ENCODE measurements at regions not wholly inside any gene's neighbourhood (a gene's known extent, or its start where the extent isn't known, plus 50 kb on each side); places are given as distances from the start of the nearest gene placed in this dataset.

GRCh38 chr21:19999369-20000272 is 998.6 kb upstream of the NCAM2 start (continued):
- TF ChIP-seq HINFP (tag; conservative IDR thresholded peaks at IDR 0.05; ENCODE audit: low read depth), result no peak
- peak; percentile 40; the same call in 1 of the 2 replicates for TF ChIP-seq ZFX (CRISPR knock-in tag; IDR thresholded peaks at IDR 0.05)
- peak; percentile 62 for TF ChIP-seq IRF9 (tag; IDR thresholded peaks at IDR 0.05)
- peak; percentile 36; the same call in 1 of the 2 replicates for TF ChIP-seq NFIC (IDR thresholded peaks at IDR 0.05)
- peak; percentile 97 for TF ChIP-seq TRIM24 (IDR thresholded peaks at IDR 0.05)
- no peak for TF ChIP-seq HIVEP1 (CRISPR knock-in tag; IDR thresholded peaks at IDR 0.05)
- no peak for TF ChIP-seq KDM4B (IDR thresholded peaks at IDR 0.05; ENCODE audit: borderline replicate concordance in 2 of 2, low read depth in 1 of 2)
- TF ChIP-seq GATA2 (CRISPR knock-in tag; IDR thresholded peaks at IDR 0.05), result 0 out of 2 replicates have a peak, but pooled peaks have one; percentile 28
- peak; percentile 57; the same call in 1 of the 2 replicates for TF ChIP-seq KLF16 (IDR thresholded peaks at IDR 0.05)
- no peak for TF ChIP-seq FOXK1 (CRISPR knock-in tag; IDR thresholded peaks at IDR 0.05; ENCODE audit: borderline replicate concordance)
- 0 out of 4 replicates have a peak, but pooled peaks of 1 of the 2 experiments have one; percentile 21 for TF ChIP-seq TBL1XR1 (IDR thresholded peaks at IDR 0.05; ENCODE audit: low read length in 2 of 2)
- TF ChIP-seq ZNF311 (CRISPR knock-in tag; IDR thresholded peaks at IDR 0.05), result no peak
- peak; percentile 55 for TF ChIP-seq CHAMP1 (IDR thresholded peaks at IDR 0.05)
- TF ChIP-seq ZHX1 (conservative IDR thresholded peaks at IDR 0.05; ENCODE audit: low read length), result no peak
- TF ChIP-seq KLF6 (CRISPR knock-in tag; IDR thresholded peaks at IDR 0.05; ENCODE audit: borderline replicate concordance), result no peak

All from K562 (cell line).